GM12891 (cell line): ENCODE measurements at regions not wholly inside any gene's neighbourhood (a gene's known extent, or its start where the extent isn't known, plus 50 kb on each side); places are given as distances from the start of the nearest gene placed in this dataset.
A peak's percentile ranks its signal among the peaks of the same experiment; 100 is the strongest.

Experiments used
- DNase-seq: peaks from one replicate; pipeline ENCODE4 v3.0.0; 2011; ENCODE audit warnings: low spot score; ENCODE audit not compliant: insufficient read length
- FAIRE-seq: peaks from 2 replicates; lab custom pipeline; 2011; peaks lifted over from hg19 to GRCh38; lab: Jason Lieb, UNC
- PAX5 ChIP-seq: IDR thresholded peaks from 2 replicates; pipeline ENCODE4 v1.6.1; 2011; ENCODE audit warnings: low read length, moderate library complexity, mild to moderate bottlenecking; ENCODE audit not compliant: insufficient read depth, severe bottlenecking
- POLR2A ChIP-seq: IDR thresholded peaks from 2 replicates; pipeline ENCODE4 v1.6.1; 2011; ENCODE audit warnings: low read depth, low read length, control low read depth
- POLR2AphosphoS5 ChIP-seq: IDR thresholded peaks from 2 replicates; pipeline ENCODE4 v1.6.1; 2011; ENCODE audit warnings: low read depth, low read length, control low read depth
- POU2F2 ChIP-seq: IDR thresholded peaks from 2 replicates; pipeline ENCODE4 v1.6.1; 2011; ENCODE audit warnings: low read depth, mild to moderate bottlenecking, control low read depth, low read length, moderate library complexity
- SPI1 ChIP-seq: IDR thresholded peaks from 2 replicates; pipeline ENCODE4 v1.6.1; 2011; ENCODE audit warnings: low read depth, low read length, control low read depth
- TAF1 ChIP-seq: IDR thresholded peaks from 2 replicates; pipeline ENCODE4 v1.6.1; 2011; ENCODE audit warnings: low read depth, low read length, control low read depth

DNA sequence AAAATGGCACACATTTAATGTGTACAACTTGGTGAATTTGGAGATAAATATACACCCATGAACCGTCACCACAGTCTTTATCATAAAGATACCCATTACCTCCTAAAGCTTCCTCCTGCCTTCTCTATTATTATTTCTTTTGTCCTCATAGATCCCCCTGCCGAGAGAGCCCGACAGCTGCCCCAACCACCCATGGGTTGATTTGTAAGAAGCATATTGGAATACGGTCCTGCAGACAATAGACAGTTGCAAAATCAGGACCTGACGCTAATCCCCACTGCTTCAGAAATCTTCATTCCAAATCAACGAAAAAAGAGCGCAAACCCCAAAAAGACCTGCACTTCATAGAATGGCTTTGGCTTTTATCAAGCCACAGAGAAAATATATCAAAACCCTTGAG lies 697.5 kb downstream of the SEMA5A start:
- TF ChIP-seq PAX5 (no peak), POLR2AphosphoS5 (no peak), POU2F2 (no peak), SPI1 (no peak), TAF1 (no peak), POLR2A (no peak)
- no peak for DNase-seq
- FAIRE-seq, result no peak

DNA sequence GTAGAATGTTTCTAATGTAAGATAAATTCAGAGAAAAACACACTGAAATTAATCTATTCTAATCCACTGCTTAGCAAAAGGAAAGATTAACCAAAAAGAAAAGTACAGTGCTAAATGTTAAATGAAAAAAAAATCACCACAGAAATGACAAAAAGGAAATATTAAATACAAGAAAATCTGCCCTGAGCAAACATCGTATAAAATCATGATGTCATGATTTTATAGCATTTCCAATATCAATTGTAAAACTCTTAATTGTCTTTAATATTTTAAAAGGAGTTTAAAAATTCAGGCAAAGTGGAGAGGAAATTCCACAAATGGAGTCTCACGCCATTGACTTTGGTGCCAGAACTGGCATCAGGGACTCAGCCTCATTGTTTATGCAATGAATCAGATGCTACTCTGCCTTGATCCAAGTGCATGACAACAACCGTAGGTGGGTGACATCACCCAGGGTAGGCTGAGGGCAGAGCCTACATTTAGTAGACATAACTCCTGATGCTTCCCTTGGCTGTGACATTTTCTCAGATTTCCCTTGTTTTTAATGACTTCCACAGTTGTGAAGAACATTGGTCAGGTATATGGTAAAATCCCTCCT lies 696.8 kb downstream of the SEMA5A start:
- no peak for FAIRE-seq
- no peak for DNase-seq
- no peak for TF ChIP-seq POLR2A
- no peak for TF ChIP-seq PAX5
- no peak for TF ChIP-seq TAF1
- TF ChIP-seq SPI1, result no peak
- TF ChIP-seq POU2F2, result no peak
- no peak for TF ChIP-seq POLR2AphosphoS5

DNA sequence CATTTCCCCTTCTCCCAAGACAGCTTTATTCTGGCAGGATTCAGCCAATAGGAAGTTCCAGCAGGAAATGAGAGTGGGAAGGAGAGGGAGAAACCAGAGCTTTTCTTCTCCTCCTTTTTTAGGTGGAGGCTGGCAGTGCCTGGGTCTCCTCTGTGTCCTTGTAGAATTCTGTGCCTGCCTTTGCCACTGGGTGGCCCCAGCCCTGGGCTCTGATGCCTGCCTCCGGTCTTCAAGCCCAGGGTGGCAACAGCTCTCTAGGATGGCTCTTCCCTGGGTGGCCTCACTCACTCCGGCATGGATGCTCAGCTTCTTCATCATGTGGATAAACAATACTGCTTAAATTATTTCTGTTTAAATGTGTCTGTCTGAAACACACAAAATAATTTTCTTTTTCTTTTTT lies 694.8 kb downstream of the SEMA5A start:
- no peak for FAIRE-seq
- no peak for TF ChIP-seq POU2F2
- no peak for TF ChIP-seq TAF1

DNA sequence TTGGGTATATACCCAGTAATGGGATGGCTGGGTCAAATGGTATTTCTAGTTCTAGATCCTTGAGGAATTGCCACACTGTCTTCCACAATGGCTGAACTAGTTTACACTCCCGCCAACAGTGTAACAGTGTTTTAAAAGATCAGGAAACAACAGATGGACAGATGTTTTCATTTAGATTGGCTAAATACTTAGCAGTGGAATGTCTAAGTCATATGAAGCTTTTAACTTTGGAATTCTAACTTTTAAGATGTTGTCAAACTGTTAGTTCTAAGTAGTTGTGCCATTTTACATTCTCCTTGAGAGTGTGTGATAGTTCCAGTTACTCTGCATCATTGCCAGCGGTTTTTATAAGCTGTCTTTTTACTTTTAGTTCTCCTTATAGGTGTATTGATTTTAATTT lies 688.8 kb downstream of the SEMA5A start:
- FAIRE-seq, result no peak
- no peak for DNase-seq
- TF ChIP-seq POLR2A (no peak), POU2F2 (no peak), SPI1 (no peak), TAF1 (no peak), POLR2AphosphoS5 (no peak), PAX5 (no peak)

More for the DNA sequence above, 694.8 kb downstream of the SEMA5A start:
- no peak for DNase-seq

DNA sequence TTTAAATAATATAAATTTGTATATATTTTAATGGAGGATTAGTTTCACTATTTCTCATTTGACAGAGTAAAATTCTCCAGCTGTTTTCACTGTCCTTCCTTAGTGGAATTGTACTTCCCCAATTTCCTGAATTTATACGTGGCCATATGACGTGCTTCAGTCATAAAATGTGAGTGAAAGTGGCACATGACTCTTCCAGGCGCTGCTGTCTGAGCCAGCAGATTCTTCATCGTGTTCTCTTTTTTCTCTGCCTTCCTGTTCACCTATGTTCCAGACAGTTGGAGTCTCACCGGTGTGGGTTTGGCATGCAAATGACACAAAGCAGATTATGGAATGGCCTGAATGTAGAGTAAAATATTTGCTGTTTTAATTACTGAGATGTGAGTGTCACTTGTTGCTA lies 684.1 kb downstream of the SEMA5A start:
- DNase-seq, result no peak
- FAIRE-seq, result no peak
- TF ChIP-seq TAF1, result no peak
- TF ChIP-seq POLR2AphosphoS5, result no peak
- no peak for TF ChIP-seq PAX5
- no peak for TF ChIP-seq POU2F2
- no peak for TF ChIP-seq POLR2A
- TF ChIP-seq SPI1, result no peak

DNA sequence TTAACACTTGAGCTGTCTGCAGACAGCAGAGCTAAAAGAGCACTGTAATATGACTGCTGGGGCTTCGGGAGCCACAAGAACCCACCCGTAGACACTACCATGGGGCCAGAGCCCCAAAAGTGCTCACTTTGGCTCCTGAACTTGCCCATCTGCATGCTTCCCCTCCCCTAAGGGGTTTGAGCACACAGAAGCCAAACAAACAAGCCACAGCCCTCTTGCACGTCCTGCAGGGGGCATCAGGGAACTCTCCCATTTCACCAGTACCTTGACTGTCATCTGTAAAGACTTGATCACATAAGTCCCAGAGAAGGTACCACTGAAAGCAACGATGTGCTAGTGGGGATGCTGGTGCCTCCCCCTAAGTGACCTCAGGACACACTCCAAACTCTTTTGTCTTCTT lies 681.8 kb downstream of the SEMA5A start:
- no peak for DNase-seq
- FAIRE-seq, result peak; percentile 52
- TF ChIP-seq PAX5 (no peak), TAF1 (no peak), POLR2A (no peak), POU2F2 (no peak)

DNA sequence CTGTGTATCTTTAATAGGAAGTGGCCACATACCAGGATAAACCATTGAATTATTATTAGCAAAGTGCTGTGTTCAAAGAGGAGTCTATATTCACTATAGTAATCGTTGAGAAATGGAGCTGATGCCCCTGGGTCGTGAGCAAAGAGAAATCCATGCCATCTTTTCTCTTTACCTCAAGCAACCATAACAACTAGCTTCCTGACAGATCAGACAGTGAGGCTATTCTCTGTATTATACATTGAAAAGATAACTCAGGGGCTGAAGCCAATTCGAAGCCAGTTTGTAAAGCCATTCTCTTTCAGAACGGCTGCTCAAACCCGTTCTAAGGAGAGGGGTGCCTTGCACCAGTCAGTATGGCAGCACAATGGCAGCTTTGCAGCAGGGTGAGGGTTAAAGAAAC lies 680.6 kb downstream of the SEMA5A start:
- TF ChIP-seq POLR2A, result no peak
- TF ChIP-seq PAX5, result no peak
- no peak for TF ChIP-seq POLR2AphosphoS5
- TF ChIP-seq TAF1, result no peak
- no peak for TF ChIP-seq SPI1
- no peak for TF ChIP-seq POU2F2
- FAIRE-seq, result no peak
- no peak for DNase-seq

DNA sequence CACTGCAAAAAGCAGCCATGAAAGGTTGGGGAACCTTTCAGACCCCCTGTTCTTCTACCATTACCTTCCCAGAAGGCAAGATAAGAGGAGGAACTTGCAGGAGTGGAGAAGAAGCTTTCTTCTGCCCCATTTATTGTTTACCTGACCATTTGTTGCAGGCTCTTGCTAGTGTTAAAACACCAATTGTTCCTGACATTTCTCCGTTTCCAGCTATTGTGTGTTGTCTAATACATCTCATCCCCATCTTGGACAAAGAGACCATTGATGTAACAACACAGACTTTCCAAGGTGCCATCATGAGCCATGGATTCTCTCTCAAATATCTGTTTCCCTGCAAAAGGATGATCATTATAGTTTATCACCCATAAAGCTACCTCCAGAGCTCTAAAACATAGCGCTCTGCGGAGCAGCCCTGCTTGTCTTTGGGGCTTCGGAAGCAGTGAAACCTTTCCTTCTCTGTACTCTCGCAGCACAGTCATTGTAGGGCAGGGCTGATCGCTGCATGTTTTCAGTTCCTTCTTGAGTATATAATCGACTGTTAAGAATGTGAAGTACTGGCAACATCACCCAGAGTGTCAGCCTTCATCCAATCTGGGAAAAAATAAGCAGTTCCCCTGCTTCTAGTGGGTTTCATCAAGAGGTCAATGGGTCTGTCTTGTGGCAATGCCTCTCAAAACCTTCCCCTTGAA lies 680.0 kb downstream of the SEMA5A start:
- TF ChIP-seq SPI1 (0 out of 2 replicates have a peak, but pooled peaks have one; percentile 43), POLR2A (no peak), POLR2AphosphoS5 (no peak), TAF1 (no peak)
- FAIRE-seq (no peak), DNase-seq (no peak)

DNA sequence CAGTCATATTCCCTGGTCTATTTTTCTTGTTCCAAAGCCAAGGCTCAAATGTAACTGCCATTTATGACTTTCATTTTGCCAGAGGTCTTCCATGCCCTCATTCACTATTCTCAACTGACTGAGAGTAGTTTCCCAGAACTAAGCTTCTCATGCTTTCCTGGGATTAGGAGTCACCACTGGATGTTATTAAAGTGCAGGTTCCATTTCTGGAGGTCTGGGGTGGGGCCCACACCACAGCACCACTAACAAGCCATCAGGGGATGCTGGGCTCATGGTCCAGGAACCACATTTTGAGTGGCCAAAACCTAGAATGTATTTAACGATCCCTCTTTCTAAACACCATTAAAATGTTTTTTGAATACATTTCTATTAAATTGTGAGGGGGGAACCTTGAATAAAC lies 677.6 kb downstream of the SEMA5A start:
- FAIRE-seq, result no peak
- no peak for DNase-seq
- TF ChIP-seq POU2F2 (no peak), POLR2AphosphoS5 (no peak)

DNA sequence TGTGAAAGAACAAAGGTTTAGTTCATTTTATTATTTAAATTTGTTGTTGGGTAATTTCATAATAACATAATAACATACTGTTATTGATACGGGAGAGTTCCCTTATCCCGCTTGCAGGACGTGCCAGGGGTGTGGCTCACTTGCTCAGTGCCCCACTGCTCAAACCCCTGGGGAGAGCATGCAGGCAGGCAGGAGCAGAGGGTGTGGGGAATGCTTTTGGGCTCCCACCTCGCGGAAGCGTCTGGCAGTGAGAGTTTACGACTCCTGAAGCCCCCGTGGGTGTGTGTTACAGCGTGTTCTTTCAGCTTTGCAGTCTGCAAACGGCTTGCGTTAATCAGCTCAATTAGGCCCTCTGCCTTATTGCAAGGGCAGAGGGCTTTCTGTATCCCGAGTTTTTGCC lies 675.9 kb downstream of the SEMA5A start:
- FAIRE-seq (no peak), DNase-seq (no peak)
- TF ChIP-seq POU2F2, result no peak
- TF ChIP-seq POLR2AphosphoS5, result no peak
- TF ChIP-seq SPI1, result no peak
- TF ChIP-seq PAX5, result no peak
- no peak for TF ChIP-seq POLR2A
- TF ChIP-seq TAF1, result no peak
